K562 (cell line): ENCODE measurements at regions not wholly inside any gene's neighbourhood (a gene's known extent, or its start where the extent isn't known, plus 50 kb on each side); places are given as distances from the start of the nearest gene placed in this dataset.

Experiments
- MBD2 ChIP-seq: sonication (generic); IDR thresholded peaks from 2 replicates; pipeline ENCODE4 v1.6.1; 2016; ENCODE audit warnings: low read depth, borderline replicate concordance
- NCOA2 ChIP-seq, 2 experiments: fragments of 450-650 bp; IDR thresholded peaks; 2 replicates each; pipeline ENCODE4 v1.6.1; 2018; ENCODE audit warnings: mild to moderate bottlenecking in 2 of 2, moderate library complexity in 1 of 2; ENCODE audit not compliant: partially characterized antibody in 2 of 2
- SP1 ChIP-seq: sonication (generic); formaldehyde crosslinking; IDR thresholded peaks from 2 replicates; pipeline ENCODE4 v1.8.1; 2022; ENCODE audit warnings: mild to moderate bottlenecking, missing genetic modification reagents
- XRCC5 ChIP-seq: fragments of 200-400 bp; formaldehyde crosslinking; IDR thresholded peaks from 2 replicates; pipeline ENCODE4 v1.6.1; 2017; ENCODE audit warnings: low read depth, mild to moderate bottlenecking, low read length
- ZNF408 ChIP-seq: fragments of 250-450 bp; sonication (Bioruptor Pico); IDR thresholded peaks from 2 replicates; pipeline ENCODE4 v1.4.0; 2020; ENCODE audit warnings: low read depth, mild to moderate bottlenecking, moderate library complexity
- TF ChIP-seq, protein P1 (sequence below): sonication (generic); formaldehyde crosslinking; IDR thresholded peaks from 2 replicates; pipeline ENCODE4 v1.8.1; 2022; ENCODE audit warnings: missing genetic modification reagents

DNA sequence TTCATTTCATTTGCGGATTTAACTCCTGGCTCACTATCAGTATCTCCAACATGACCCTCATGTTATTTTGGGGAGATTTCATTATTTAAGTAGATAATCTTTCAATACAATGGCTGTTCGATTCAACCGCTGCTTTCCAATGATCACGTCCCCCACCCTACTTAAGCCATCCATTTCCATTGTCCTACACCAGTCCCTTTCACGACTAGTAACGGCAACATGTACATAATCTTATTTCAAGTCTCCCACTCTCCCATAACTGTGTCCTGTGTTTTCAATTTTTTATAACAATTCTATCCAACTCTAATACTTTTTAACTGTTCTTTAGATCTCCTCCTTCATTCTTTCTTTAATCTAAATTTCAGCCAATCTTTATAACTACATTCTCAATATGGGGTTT, 890.8 kb upstream of the MAP3K7 start:
- TF ChIP-seq, protein P1, sequence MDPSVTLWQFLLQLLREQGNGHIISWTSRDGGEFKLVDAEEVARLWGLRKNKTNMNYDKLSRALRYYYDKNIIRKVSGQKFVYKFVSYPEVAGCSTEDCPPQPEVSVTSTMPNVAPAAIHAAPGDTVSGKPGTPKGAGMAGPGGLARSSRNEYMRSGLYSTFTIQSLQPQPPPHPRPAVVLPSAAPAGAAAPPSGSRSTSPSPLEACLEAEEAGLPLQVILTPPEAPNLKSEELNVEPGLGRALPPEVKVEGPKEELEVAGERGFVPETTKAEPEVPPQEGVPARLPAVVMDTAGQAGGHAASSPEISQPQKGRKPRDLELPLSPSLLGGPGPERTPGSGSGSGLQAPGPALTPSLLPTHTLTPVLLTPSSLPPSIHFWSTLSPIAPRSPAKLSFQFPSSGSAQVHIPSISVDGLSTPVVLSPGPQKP (CRISPR knock-in tag): no peak
- TF ChIP-seq XRCC5: no peak
- TF ChIP-seq ZNF408 (CRISPR knock-in tag): no peak
- TF ChIP-seq NCOA2 (IDR thresholded peaks at IDR 0.05; ENCODE audit: partially characterized antibody in 2 of 2): no peak
- no peak for TF ChIP-seq SP1 (CRISPR knock-in tag)
- no peak for TF ChIP-seq MBD2
